Skeletal muscle tissue (tissue), 3 donors: ENCODE measurements at regions not wholly inside any gene's neighbourhood (a gene's known extent, or its start where the extent isn't known, plus 50 kb on each side); places are given as distances from the start of the nearest gene placed in this dataset.

ENCODE experiments used
- H3K27ac ChIP-seq: one replicate; pipeline ENCODE4 v1.7.0; 2013; ENCODE audit warnings: mild to moderate bottlenecking, low read depth, low read length, inconsistent platforms
- H3K27me3 ChIP-seq, 3 donors: one replicate each; pipeline ENCODE4 v1.7.0; 2013; ENCODE audit warnings: low read length in 3 of 3; ENCODE audit not compliant: control insufficient read depth in 3 of 3, insufficient read depth in 3 of 3
- H3K36me3 ChIP-seq, 3 donors: one replicate each; pipeline ENCODE4 v1.7.0; 2013; ENCODE audit warnings: low read length in 3 of 3; ENCODE audit not compliant: control insufficient read depth in 3 of 3, insufficient read depth in 3 of 3
- H3K4me1 ChIP-seq, 3 donors: one replicate each; pipeline ENCODE4 v1.7.0; 2013; ENCODE audit warnings: low read length in 3 of 3, mild to moderate bottlenecking in 3 of 3; ENCODE audit not compliant: control insufficient read depth in 3 of 3, insufficient read depth in 3 of 3
- H3K4me3 ChIP-seq, 3 donors: one replicate each; pipeline ENCODE4 v1.7.0; 2013; ENCODE audit warnings: low read length in 3 of 3
- H3K9ac ChIP-seq, 3 donors: one replicate each; pipeline ENCODE4 v1.7.0; 2013; ENCODE audit warnings: low read length in 3 of 3, mild to moderate bottlenecking in 3 of 3, moderate library complexity in 2 of 3, low read depth in 1 of 3
- H3K9me3 ChIP-seq, 3 donors: one replicate each; pipeline ENCODE4 v1.7.0; 2013; ENCODE audit warnings: low read length in 3 of 3; ENCODE audit not compliant: control insufficient read depth in 3 of 3
- donor health status: Osteomylitis.

DNA sequence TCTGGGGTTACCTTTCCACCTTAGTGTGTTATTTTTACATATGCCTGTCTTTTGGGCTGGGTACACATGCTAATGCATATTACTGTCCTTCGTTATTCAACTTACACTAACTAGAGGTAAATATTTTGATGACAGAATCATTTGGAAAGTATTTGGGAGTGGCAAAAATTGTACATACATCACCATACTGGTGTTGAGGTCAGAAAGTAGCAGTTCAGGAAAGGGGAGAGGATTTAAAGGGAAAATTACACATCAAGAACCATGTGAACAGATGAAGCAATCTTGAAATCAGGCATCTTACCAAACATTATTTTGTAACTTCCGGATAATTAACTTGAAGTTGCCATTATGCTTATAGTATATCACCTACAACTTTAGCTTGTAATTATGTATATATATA, 379.7 kb downstream of the RND3 start:
- Histone ChIP-seq H3K4me3 (no peak overlapping the region), H3K4me1 (no peaks in the 10 kb centered on the region), H3K9ac (no peak overlapping the region), H3K27ac (no peak overlapping the region), H3K27me3 (no peaks in the 10 kb centered on the region), H3K36me3 (no peaks in the 10 kb centered on the region), H3K9me3 (no peaks in the 10 kb centered on the region)

DNA sequence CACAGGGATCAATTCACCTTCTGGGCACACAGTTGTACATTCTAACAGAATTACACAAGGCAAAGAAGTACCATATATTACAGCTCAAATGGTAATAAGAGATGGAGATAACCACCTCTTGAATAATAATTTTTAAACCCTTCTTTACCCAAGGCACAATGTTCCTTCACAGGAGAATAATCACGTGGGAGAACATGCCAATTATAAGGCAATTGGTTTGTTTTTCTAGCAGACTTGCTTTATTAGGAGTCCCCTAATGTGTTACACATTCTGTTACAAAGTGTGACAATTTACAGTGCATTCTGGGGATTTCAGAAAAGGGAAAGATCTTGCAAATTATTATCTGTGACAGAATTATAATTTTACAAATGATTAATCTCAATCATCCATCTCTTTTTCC, 380.3 kb downstream of the RND3 start:
- H3K4me1 ChIP-seq = no peaks in the 10 kb centered on the region
- H3K36me3 ChIP-seq = no peaks in the 10 kb centered on the region
- no peak overlapping the region for H3K9ac ChIP-seq
- no peaks in the 10 kb centered on the region for H3K27me3 ChIP-seq
- H3K27ac ChIP-seq = no peak overlapping the region
- no peak overlapping the region for H3K4me3 ChIP-seq
- no peaks in the 10 kb centered on the region for H3K9me3 ChIP-seq

DNA sequence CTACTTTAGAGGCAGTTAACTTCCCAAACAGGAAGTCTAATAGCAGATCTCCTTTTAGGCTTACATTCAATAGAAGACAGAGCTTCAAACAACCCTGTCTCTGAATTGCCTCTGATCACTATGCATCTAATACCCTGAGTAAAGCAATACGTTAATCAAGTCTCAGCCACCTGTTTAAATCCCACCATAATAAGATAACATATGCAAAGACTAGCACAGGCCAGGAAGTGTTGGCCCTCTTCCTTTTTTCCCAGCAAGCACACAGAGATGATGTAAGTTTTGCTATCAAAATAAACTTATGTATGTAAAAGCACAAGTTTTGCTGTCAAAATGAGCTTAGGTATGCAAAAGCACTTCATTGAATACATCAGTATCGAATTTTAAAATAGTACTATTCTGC, 385.5 kb downstream of the RND3 start:
- no peak overlapping the region for H3K9ac ChIP-seq
- H3K27me3 ChIP-seq = no peaks in the 10 kb centered on the region
- no peaks in the 10 kb centered on the region for H3K36me3 ChIP-seq
- no peaks in the 10 kb centered on the region for H3K4me1 ChIP-seq
- no peaks in the 10 kb centered on the region for H3K9me3 ChIP-seq
- no peak overlapping the region for H3K27ac ChIP-seq
- H3K4me3 ChIP-seq = no peak overlapping the region

DNA sequence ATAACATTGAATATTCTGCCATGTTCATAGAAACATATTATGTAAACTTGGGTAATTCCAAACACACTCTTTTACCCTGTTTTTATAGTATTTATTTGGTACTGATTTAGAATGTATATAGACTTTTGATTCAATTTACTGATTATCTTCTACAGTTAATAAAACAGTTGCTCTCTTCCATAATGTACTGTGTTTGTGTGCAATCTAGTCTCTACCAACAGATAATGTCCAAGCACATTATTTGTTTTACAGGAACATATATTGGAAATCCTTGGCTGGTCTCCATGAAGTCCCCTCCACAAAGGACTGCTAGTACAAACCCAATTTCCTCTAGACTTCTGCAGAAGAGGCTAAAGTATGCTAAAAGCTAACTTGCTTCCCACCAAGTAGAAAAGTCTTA, 386.6 kb downstream of the RND3 start:
- H3K9ac ChIP-seq = no peak overlapping the region
- no peaks in the 10 kb centered on the region for H3K9me3 ChIP-seq
- H3K27me3 ChIP-seq = no peaks in the 10 kb centered on the region
- H3K36me3 ChIP-seq = no peaks in the 10 kb centered on the region
- H3K4me1 ChIP-seq = no peaks in the 10 kb centered on the region
- H3K27ac ChIP-seq = no peak overlapping the region
- H3K4me3 ChIP-seq = no peak overlapping the region

DNA sequence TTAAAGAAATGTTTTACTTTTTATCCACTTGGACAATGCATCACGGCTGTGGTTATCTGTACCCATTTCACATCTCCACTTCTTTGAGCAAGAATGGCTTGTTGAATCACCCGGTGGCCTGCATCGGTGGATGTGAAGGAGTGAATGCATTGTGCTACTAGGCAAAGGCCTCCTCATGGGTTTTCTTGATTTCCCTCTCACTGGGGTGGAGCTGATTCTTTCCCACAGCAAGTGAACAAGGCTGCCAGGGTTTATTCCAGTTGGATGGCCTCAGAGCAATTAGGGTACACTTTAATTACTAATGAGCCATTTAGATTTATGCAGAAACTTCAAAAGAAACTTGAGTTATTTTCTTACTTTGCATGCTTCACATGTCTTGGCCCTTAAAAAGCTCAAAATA, 387.1 kb downstream of the RND3 start:
- Histone ChIP-seq H3K27me3 (no peaks in the 10 kb centered on the region), H3K9me3 (no peaks in the 10 kb centered on the region), H3K36me3 (no peaks in the 10 kb centered on the region), H3K4me1 (no peaks in the 10 kb centered on the region), H3K9ac (no peak overlapping the region), H3K4me3 (no peak overlapping the region), H3K27ac (no peak overlapping the region)

DNA sequence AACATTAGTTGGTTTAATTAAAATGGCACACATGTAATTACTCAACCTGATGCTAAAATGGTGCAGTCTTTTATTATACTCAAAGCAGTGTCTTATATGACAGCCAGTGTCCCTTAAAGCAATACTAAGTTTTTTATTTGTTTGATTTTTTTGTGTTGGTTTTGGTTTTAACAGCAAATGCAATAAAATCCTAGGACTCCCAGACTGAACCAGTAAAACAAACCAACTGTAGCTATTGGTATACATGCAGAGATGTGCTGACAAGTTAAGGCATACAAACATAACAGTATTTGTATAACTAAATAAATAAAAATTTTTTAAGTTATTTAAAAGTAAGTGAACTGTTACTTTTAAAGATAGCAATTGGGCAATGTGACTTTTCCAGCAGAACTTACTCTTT, 387.7 kb downstream of the RND3 start:
- Histone ChIP-seq H3K9ac (no peak overlapping the region), H3K4me3 (no peak overlapping the region), H3K27me3 (no peaks in the 10 kb centered on the region), H3K4me1 (no peaks in the 10 kb centered on the region), H3K27ac (no peak overlapping the region), H3K36me3 (no peaks in the 10 kb centered on the region), H3K9me3 (no peaks in the 10 kb centered on the region)

DNA sequence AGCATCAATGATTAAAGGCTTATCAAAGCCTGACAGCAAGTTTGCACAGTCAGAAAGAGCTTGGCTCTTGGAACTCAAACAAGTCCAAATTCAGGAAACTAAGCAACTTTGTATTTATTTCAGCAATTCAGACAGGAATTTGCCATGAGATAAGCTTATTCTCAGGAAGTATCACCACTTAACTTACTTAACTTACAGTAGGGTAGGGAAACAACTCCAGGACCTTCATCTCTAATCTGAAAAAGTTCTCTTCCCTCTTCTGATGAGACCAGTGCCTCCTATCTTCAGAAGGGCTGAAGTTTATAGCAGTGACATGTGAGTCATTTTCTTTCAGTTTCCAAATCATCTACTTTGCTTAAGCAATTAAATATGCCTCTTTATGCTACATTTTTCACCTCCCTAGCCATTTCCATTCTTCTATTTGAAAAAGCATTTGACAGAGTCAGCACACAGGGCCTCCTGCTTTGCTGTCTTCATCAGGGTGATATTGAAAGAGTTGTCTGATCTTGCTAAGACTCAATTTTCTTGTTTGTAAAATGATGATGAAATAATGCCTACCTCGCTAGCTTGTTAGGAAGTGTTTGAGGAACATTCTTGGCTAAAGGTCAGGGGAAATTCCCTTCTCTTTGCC, 389.5 kb downstream of the RND3 start:
- Histone ChIP-seq H3K27ac (no peak overlapping the region), H3K27me3 (no peaks in the 10 kb centered on the region), H3K36me3 (no peaks in the 10 kb centered on the region), H3K4me3 (no peak overlapping the region), H3K9me3 (no peaks in the 10 kb centered on the region), H3K9ac (no peak overlapping the region), H3K4me1 (no peaks in the 10 kb centered on the region)

DNA sequence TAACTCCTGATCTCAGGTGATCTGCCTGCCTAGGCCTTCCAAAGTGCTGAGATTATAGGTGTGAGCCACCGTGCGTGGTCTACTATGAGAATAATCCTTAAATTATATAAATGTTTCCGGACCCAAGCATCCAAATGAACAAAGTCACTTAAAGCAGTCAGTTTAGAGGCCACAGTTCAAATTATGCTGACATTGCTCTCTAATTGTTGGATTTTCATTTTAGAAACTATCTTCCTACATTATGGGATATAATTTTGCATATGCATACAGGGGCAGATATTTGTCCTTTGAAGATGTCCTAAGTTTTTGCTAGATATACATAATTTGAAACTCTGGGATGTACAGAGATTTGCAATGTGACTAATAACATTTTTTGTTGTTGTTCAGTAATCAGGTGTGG, 390.1 kb downstream of the RND3 start:
- no peak overlapping the region for H3K9ac ChIP-seq
- no peak overlapping the region for H3K27ac ChIP-seq

DNA sequence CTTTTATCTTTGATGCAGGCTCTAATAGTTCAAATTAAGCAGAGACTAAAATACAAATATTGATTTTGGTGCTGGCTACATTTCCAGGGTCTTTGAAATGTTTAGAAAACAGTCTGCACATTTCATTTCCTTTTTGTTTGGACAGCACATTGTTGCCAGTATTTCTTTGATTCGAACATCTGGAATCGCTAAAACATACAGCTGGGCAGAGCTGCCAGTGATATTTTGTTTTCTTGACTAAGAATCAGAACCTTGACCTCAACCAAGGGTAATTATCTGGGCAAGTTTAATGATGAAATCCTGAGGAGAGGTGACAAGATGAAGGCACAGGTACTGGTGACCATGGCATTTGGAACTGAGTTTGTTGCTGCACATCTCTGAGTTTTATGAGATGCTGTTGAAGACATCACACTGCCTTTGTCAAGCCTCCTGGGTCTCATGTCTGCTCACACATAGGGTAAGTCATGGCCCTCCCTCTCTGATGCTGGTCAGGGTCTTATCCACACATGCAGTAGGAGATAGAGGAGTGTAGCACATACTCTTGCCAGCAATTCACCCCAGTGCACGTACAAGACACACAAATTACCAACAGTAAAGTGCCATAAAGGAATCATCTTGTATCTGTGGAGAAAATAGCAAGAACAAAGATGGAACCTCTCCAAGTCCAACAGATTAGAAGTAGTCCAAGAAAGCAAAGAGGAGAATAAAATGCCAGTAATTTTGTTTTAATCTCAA, 391.9 kb downstream of the RND3 start:
- Histone ChIP-seq H3K27me3 (no peaks in the 10 kb centered on the region), H3K9me3 (no peaks in the 10 kb centered on the region), H3K27ac (no peak overlapping the region), H3K9ac (no peak overlapping the region), H3K4me3 (no peak overlapping the region), H3K4me1 (peaks cover 0 to 8% (median 7%) of the 10 kb centered on the region in 3 donors), H3K36me3 (no peaks in the 10 kb centered on the region)

More for the DNA sequence above, 390.1 kb downstream of the RND3 start:
- H3K4me1 ChIP-seq = peaks cover 0 to 3% (median 0%) of the 10 kb centered on the region in 3 donors
- no peaks in the 10 kb centered on the region for H3K9me3 ChIP-seq
- no peaks in the 10 kb centered on the region for H3K27me3 ChIP-seq
- H3K4me3 ChIP-seq = no peak overlapping the region
- H3K36me3 ChIP-seq = no peaks in the 10 kb centered on the region

DNA sequence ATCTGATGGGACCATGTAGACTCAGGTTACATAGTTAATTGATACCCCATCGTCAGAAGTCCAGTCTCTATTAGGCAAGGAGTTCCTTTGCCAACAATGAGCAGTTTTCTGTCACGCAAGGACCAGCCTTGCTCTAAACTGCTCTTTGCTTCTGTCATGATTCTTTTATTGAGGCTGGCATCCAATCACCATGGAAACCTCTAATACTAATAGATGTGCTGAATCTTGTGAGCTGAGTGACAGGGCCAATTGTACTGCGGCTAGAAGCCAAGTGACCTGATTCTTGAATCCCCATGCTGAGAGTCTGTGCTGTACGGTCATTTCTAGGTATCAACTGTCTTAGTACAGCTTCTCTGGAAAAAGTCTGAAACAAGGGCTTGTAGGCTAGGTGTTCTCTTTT, 395.6 kb downstream of the RND3 start:
- no peak overlapping the region for H3K9ac ChIP-seq
- H3K36me3 ChIP-seq = no peaks in the 10 kb centered on the region
- no peaks in the 10 kb centered on the region for H3K9me3 ChIP-seq
- H3K27me3 ChIP-seq = no peaks in the 10 kb centered on the region
- no peak overlapping the region for H3K4me3 ChIP-seq
- peaks cover 0 to 8% (median 7%) of the 10 kb centered on the region in 3 donors for H3K4me1 ChIP-seq
- H3K27ac ChIP-seq = no peak overlapping the region
